Sigmoid colon (tissue), 6 donors: ENCODE measurements at regions not wholly inside any gene's neighbourhood (a gene's known extent, or its start where the extent isn't known, plus 50 kb on each side); places are given as distances from the start of the nearest gene placed in this dataset.

ENCODE experiments used
- DNase-seq: peaks from one replicate; pipeline ENCODE4 v3.0.0-alpha.2; 2019
- H3K27ac ChIP-seq, 4 donors: fragments of 200-600 bp; sonication (generic); one replicate each; pipeline ENCODE4 v1.5.1; 2016 to 2019; ENCODE audit warnings: mild to moderate bottlenecking in 1 of 4
- H3K27me3 ChIP-seq, 3 donors: fragments of 200-600 bp; sonication (generic); one replicate each; pipeline ENCODE4 v1.5.1; 2019; ENCODE audit warnings: mild to moderate bottlenecking in 1 of 3
- H3K36me3 ChIP-seq, 4 donors: fragments of 200-600 bp; sonication (generic); one replicate each; pipeline ENCODE4 v1.5.1; 2016 to 2019
- H3K4me1 ChIP-seq, 4 donors: fragments of 200-600 bp; sonication (generic); one replicate each; pipeline ENCODE4 v1.5.1; 2017 to 2019
- H3K4me3 ChIP-seq, 4 donors: fragments of 200-600 bp; sonication (generic); one replicate each; pipeline ENCODE4 v1.5.1; 2017 to 2019; ENCODE audit warnings: mild to moderate bottlenecking in 2 of 4, moderate library complexity in 1 of 4
- H3K9me3 ChIP-seq, 4 donors: fragments of 200-600 bp in 3 of 4; sonication (generic) in 3 of 4; one replicate each; pipeline versions ENCODE4 v1.5.1 to v1.6.1; 2013 to 2019
- CTCF ChIP-seq, 4 experiments: fragments of 450-650 bp in 3 of 4; fragments of 200-600 bp in 1 of 4; IDR thresholded peaks; one replicate each; pipeline ENCODE4 v1.5.1; 2016 to 2019; ENCODE audit warnings: antibody characterized with exemption in 4 of 4, mild to moderate bottlenecking in 3 of 4, moderate library complexity in 2 of 4
- EP300 ChIP-seq, 4 donors: sonication (generic); formaldehyde crosslinking; IDR thresholded peaks; one replicate each; pipeline ENCODE4 v1.6.1; 2017; ENCODE audit warnings: antibody characterized with exemption in 4 of 4
- POLR2A ChIP-seq, 2 donors: fragments of 450-650 bp; IDR thresholded peaks; one replicate each; pipeline ENCODE4 v1.6.1; 2016; ENCODE audit warnings: antibody characterized with exemption in 2 of 2, mild to moderate bottlenecking in 2 of 2, moderate library complexity in 2 of 2
- POLR2AphosphoS5 ChIP-seq, 4 donors: sonication (generic); formaldehyde crosslinking; IDR thresholded peaks; one replicate each; pipeline ENCODE4 v1.6.1; 2017; ENCODE audit warnings: antibody characterized with exemption in 4 of 4
- WGBS, 2 donors: extraction: QIAGEN DNeasy Blood & Tissue Kit; methylation state at CpG; one replicate each; pipeline ENCODE4 v1.1.7; 2013; 5-methylcytosine and 5-hydroxymethylcytosine counted together
- intact Hi-C: fragments of 100-400 bp; cut with DNase I; formaldehyde crosslinking; loops from one replicate; pipeline ENCODE4 v1.15.1; 2023
- donor health status: healthy with polysubstance abuse.
- donor health status: healthy.

- 65 to 76% methylated on average over 4 of the region's 4 CpGs for WGBS, 2 donors
- no peaks in the 10 kb centered on the region for H3K4me1 ChIP-seq
- no peaks in the 10 kb centered on the region for H3K27me3 ChIP-seq
- no peak overlapping the region for H3K4me3 ChIP-seq
- DNase-seq = no peak
- intact Hi-C loops = no loop called here
- H3K27ac ChIP-seq = no peak overlapping the region
- no peak for TF ChIP-seq POLR2A (IDR thresholded peaks at IDR 0.05)
- TF ChIP-seq CTCF (IDR thresholded peaks at IDR 0.05) = no peak
- no peak for TF ChIP-seq POLR2AphosphoS5 (IDR thresholded peaks at IDR 0.05)
- no peak for TF ChIP-seq EP300 (IDR thresholded peaks at IDR 0.05)
- no peaks in the 10 kb centered on the region for H3K9me3 ChIP-seq
- no peaks in the 10 kb centered on the region for H3K36me3 ChIP-seq
Observed at GRCh38 chr10:52645187-52645758, 127.3 kb downstream of the MBL2 start.

GRCh38 chr10:52649511-52649910 is 123.1 kb downstream of the MBL2 start:
- Histone ChIP-seq H3K4me3 (no peak overlapping the region), H3K4me1 (no peaks in the 10 kb centered on the region), H3K9me3 (no peaks in the 10 kb centered on the region), H3K27me3 (no peaks in the 10 kb centered on the region), H3K27ac (no peak overlapping the region), H3K36me3 (no peaks in the 10 kb centered on the region)
- 69 to 78% methylated on average over 1 of the region's 1 CpG for WGBS, 2 donors
- TF ChIP-seq EP300 (IDR thresholded peaks at IDR 0.05) = no peak
- TF ChIP-seq POLR2A (IDR thresholded peaks at IDR 0.05) = no peak
- TF ChIP-seq CTCF (IDR thresholded peaks at IDR 0.05) = no peak
- no peak for TF ChIP-seq POLR2AphosphoS5 (IDR thresholded peaks at IDR 0.05)
- intact Hi-C loops = no loop called here
- DNase-seq = no peak

- Histone ChIP-seq H3K36me3 (no peaks in the 10 kb centered on the region), H3K4me1 (no peaks in the 10 kb centered on the region), H3K4me3 (no peak overlapping the region), H3K27me3 (no peaks in the 10 kb centered on the region), H3K9me3 (no peaks in the 10 kb centered on the region), H3K27ac (no peak overlapping the region)
- 82 to 94% methylated on average over 4 of the region's 4 CpGs for WGBS, 2 donors
- no peak for DNase-seq
- intact Hi-C loops = no loop called here
- no peak for TF ChIP-seq CTCF (IDR thresholded peaks at IDR 0.05)
- TF ChIP-seq POLR2AphosphoS5 (IDR thresholded peaks at IDR 0.05) = no peak
- no peak for TF ChIP-seq EP300 (IDR thresholded peaks at IDR 0.05)
- no peak for TF ChIP-seq POLR2A (IDR thresholded peaks at IDR 0.05)
Observed at GRCh38 chr10:52650873-52651272, 121.7 kb downstream of the MBL2 start.

GRCh38 chr10:52651293-52651692 is 121.3 kb downstream of the MBL2 start:
- Histone ChIP-seq H3K27ac (no peak overlapping the region), H3K4me3 (no peak overlapping the region), H3K9me3 (no peaks in the 10 kb centered on the region), H3K4me1 (no peaks in the 10 kb centered on the region), H3K27me3 (no peaks in the 10 kb centered on the region), H3K36me3 (no peaks in the 10 kb centered on the region)
- 47 to 65% methylated on average over 3 of the region's 3 CpGs for WGBS, 2 donors
- DNase-seq = no peak
- intact Hi-C loops = no loop called here
- TF ChIP-seq POLR2AphosphoS5 (IDR thresholded peaks at IDR 0.05) (no peak), CTCF (IDR thresholded peaks at IDR 0.05) (no peak), POLR2A (IDR thresholded peaks at IDR 0.05) (no peak), EP300 (IDR thresholded peaks at IDR 0.05) (no peak)
